DOHH2 (cell line): ENCODE measurements at regions not wholly inside any gene's neighbourhood (a gene's known extent, or its start where the extent isn't known, plus 50 kb on each side); places are given as distances from the start of the nearest gene placed in this dataset.

Experiments used
- EZH2phosphoT487 ChIP-seq: fragments of 200-600 bp; sonication (generic); IDR thresholded peaks from 2 replicates; pipeline ENCODE4 v1.6.1; 2017; ENCODE audit warnings: borderline replicate concordance, mild to moderate bottlenecking, antibody characterized with exemption, low read length, moderate library complexity, mixed read lengths
- TF ChIP-seq, protein P1 (sequence below): fragments of 200-600 bp; sonication (generic); IDR thresholded peaks from one replicate; pipeline ENCODE4 v1.5.1; 2014; ENCODE audit warnings: antibody characterized with exemption, mild to moderate bottlenecking, low read depth, low read length; ENCODE audit not compliant: poor library complexity, severe bottlenecking

- TF ChIP-seq, protein P1, sequence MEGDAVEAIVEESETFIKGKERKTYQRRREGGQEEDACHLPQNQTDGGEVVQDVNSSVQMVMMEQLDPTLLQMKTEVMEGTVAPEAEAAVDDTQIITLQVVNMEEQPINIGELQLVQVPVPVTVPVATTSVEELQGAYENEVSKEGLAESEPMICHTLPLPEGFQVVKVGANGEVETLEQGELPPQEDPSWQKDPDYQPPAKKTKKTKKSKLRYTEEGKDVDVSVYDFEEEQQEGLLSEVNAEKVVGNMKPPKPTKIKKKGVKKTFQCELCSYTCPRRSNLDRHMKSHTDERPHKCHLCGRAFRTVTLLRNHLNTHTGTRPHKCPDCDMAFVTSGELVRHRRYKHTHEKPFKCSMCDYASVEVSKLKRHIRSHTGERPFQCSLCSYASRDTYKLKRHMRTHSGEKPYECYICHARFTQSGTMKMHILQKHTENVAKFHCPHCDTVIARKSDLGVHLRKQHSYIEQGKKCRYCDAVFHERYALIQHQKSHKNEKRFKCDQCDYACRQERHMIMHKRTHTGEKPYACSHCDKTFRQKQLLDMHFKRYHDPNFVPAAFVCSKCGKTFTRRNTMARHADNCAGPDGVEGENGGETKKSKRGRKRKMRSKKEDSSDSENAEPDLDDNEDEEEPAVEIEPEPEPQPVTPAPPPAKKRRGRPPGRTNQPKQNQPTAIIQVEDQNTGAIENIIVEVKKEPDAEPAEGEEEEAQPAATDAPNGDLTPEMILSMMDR: no peak
- no peak for TF ChIP-seq EZH2phosphoT487
These were observed 155.8 kb upstream of the POU2AF2 start for GRCh38 chr11:111089759-111090158.
